ENCODE measurements at regions not wholly inside any gene's neighbourhood (a gene's known extent, or its start where the extent isn't known, plus 50 kb on each side); places are given as distances from the start of the nearest gene placed in this dataset.

GRCh38 chr9:78130853-78131252 lies 99.2 kb upstream of the GNAQ start:
- DNase-seq (ENCODE audit: low spot score), result no peak
- no peaks in the 10 kb centered on the region for H3K9me3 ChIP-seq (ENCODE audit: low read depth)
- H3K36me3 ChIP-seq (replicated peaks; ENCODE audit: insufficient read depth, low read depth), result no peaks in the 10 kb centered on the region

GRCh38 chr9:78130004-78130403 lies 98.4 kb upstream of the GNAQ start:
- no peaks in the 10 kb centered on the region for H3K9me3 ChIP-seq (ENCODE audit: low read depth)
- H4K20me1 ChIP-seq (ENCODE audit: insufficient read depth, poor library complexity, severe bottlenecking), result no peaks in the 10 kb centered on the region
- 68% methylated on average over 6 of the region's 6 CpGs for WGBS (ENCODE audit: low lambda C conversion rate, missing lambda C conversion rate)
- DNase-seq (ENCODE audit: low spot score), result no peak
- no peaks in the 10 kb centered on the region for H3K79me2 ChIP-seq
- no peak overlapping the region for H3K27ac ChIP-seq
- H2AFZ ChIP-seq, result no peak overlapping the region
- no peaks in the 10 kb centered on the region for H3K4me1 ChIP-seq (ENCODE audit: insufficient read depth)
- no peaks in the 10 kb centered on the region for H3K9me2 ChIP-seq (replicated peaks; ENCODE audit: insufficient read depth)
- TF ChIP-seq EZH2phosphoT487 (IDR thresholded peaks at IDR 0.05; ENCODE audit: low read depth, severe bottlenecking, unreplicated experiment) (no peak), EZH2 (IDR thresholded peaks at IDR 0.05; ENCODE audit: borderline replicate concordance) (no peak)
- no peak overlapping the region for H3K4me2 ChIP-seq
- H3K27me3 ChIP-seq, result no peaks in the 10 kb centered on the region
- H3K4me3 ChIP-seq, result no peak overlapping the region
- no peaks in the 10 kb centered on the region for H3K36me3 ChIP-seq (replicated peaks; ENCODE audit: insufficient read depth, low read depth)

More at GRCh38 chr9:78130853-78131252, 99.2 kb upstream of the GNAQ start:
- no peak overlapping the region for H2AFZ ChIP-seq
- no peaks in the 10 kb centered on the region for H3K4me1 ChIP-seq (ENCODE audit: insufficient read depth)
- H3K79me2 ChIP-seq, result no peaks in the 10 kb centered on the region
- H4K20me1 ChIP-seq (ENCODE audit: insufficient read depth, poor library complexity, severe bottlenecking), result no peaks in the 10 kb centered on the region
- no peak overlapping the region for H3K27ac ChIP-seq
- H3K27me3 ChIP-seq, result no peaks in the 10 kb centered on the region
- TF ChIP-seq EZH2phosphoT487 (IDR thresholded peaks at IDR 0.05; ENCODE audit: low read depth, severe bottlenecking, unreplicated experiment) (no peak), EZH2 (IDR thresholded peaks at IDR 0.05; ENCODE audit: borderline replicate concordance) (no peak), CTCF (IDR thresholded peaks at IDR 0.05; ENCODE audit: poor library complexity) (no peak)
- no peaks in the 10 kb centered on the region for H3K9me2 ChIP-seq (replicated peaks; ENCODE audit: insufficient read depth)
- no peak overlapping the region for H3K4me2 ChIP-seq
- no peak overlapping the region for H3K4me3 ChIP-seq

- H3K27ac ChIP-seq, result no peak overlapping the region
- no peaks in the 10 kb centered on the region for H3K36me3 ChIP-seq (replicated peaks; ENCODE audit: insufficient read depth, low read depth)
- WGBS (ENCODE audit: low lambda C conversion rate, missing lambda C conversion rate), result 88% methylated on average over 5 of the region's 5 CpGs
- no peaks in the 10 kb centered on the region for H3K4me1 ChIP-seq (ENCODE audit: insufficient read depth)
- no peak overlapping the region for H3K4me2 ChIP-seq
- H3K9me3 ChIP-seq (ENCODE audit: low read depth), result no peaks in the 10 kb centered on the region
- no peak overlapping the region for H3K4me3 ChIP-seq
- H2AFZ ChIP-seq, result no peak overlapping the region
- no peak for TF ChIP-seq CTCF (IDR thresholded peaks at IDR 0.05; ENCODE audit: poor library complexity)
- no peak for TF ChIP-seq EZH2phosphoT487 (IDR thresholded peaks at IDR 0.05; ENCODE audit: low read depth, severe bottlenecking, unreplicated experiment)
- TF ChIP-seq EZH2 (IDR thresholded peaks at IDR 0.05; ENCODE audit: borderline replicate concordance), result no peak
- H3K27me3 ChIP-seq, result no peaks in the 10 kb centered on the region
- H3K79me2 ChIP-seq, result no peaks in the 10 kb centered on the region
- no peaks in the 10 kb centered on the region for H3K9me2 ChIP-seq (replicated peaks; ENCODE audit: insufficient read depth)
- DNase-seq (ENCODE audit: low spot score), result no peak
- no peaks in the 10 kb centered on the region for H4K20me1 ChIP-seq (ENCODE audit: insufficient read depth, poor library complexity, severe bottlenecking)
Measured at GRCh38 chr9:78127279-78128225, 95.9 kb upstream of the GNAQ start.

GRCh38 chr9:78123808-78124207 lies 92.2 kb upstream of the GNAQ start:
- no peaks in the 10 kb centered on the region for H3K9me2 ChIP-seq (replicated peaks; ENCODE audit: insufficient read depth)
- no peaks in the 10 kb centered on the region for H3K79me2 ChIP-seq
- no peak overlapping the region for H3K4me2 ChIP-seq
- H4K20me1 ChIP-seq (ENCODE audit: insufficient read depth, poor library complexity, severe bottlenecking), result no peaks in the 10 kb centered on the region
- H3K27ac ChIP-seq, result no peak overlapping the region
- no peaks in the 10 kb centered on the region for H3K27me3 ChIP-seq
- TF ChIP-seq EZH2phosphoT487 (IDR thresholded peaks at IDR 0.05; ENCODE audit: low read depth, severe bottlenecking, unreplicated experiment) (no peak), CTCF (IDR thresholded peaks at IDR 0.05; ENCODE audit: poor library complexity) (no peak), EZH2 (IDR thresholded peaks at IDR 0.05; ENCODE audit: borderline replicate concordance) (no peak)
- 85% methylated on average over 1 of the region's 1 CpG for WGBS (ENCODE audit: low lambda C conversion rate, missing lambda C conversion rate)
- no peaks in the 10 kb centered on the region for H3K4me1 ChIP-seq (ENCODE audit: insufficient read depth)
- no peak overlapping the region for H3K4me3 ChIP-seq
- DNase-seq (ENCODE audit: low spot score), result no peak
- H3K36me3 ChIP-seq (replicated peaks; ENCODE audit: insufficient read depth, low read depth), result no peaks in the 10 kb centered on the region
- H3K9me3 ChIP-seq (ENCODE audit: low read depth), result no peaks in the 10 kb centered on the region
- no peak overlapping the region for H2AFZ ChIP-seq

All from hepatocyte (in vitro differentiated cells).